HG03196 (cell line): ENCODE measurements at regions not wholly inside any gene's neighbourhood (a gene's known extent, or its start where the extent isn't known, plus 50 kb on each side); places are given as distances from the start of the nearest gene placed in this dataset.

Source experiments
- ATAC-seq: cut with Tn5 transposase; IDR thresholded peaks from one replicate; pipeline ENCODE4 v1.9.1; 2021; ENCODE audit not compliant: unreplicated experiment

DNA sequence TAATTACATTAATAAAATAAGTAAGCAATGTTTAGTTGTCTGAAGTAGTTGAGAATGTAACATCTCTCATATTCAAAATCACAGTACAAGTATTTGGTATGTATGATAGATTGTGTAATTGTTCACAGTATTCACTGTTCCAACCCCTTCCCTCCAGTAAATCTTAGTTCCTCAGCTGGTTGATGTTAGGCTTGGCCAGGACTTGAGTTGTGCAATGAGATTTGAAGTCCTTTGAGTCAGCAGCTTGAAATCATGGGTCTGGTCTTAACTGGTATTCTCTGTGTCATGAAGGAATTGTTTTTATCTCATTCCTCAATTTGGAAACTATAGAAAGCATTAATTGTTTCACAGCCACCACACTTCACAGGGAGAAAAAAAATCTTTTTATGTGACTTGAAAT lies 477.1 kb downstream of the FSCB start:
- ATAC-seq: no peak

DNA sequence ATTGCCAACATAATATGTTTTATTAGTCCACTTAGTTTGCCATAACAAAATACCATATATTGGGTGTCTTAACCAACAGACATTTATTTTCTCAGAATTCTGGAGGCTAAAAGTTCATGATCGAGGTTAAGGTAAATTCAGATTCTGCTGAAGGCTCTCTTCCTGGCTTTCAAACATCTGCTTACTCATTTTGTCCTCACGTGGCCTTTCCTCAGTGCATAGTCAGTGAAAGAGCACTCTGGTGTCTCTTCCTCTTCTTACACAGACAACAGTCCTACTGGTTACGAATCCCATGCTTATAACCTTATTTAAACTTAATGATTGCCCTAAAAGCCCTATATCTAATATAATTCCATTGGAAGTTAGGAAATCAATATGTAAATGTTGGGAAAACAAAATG lies 479.7 kb downstream of the FSCB start:
- no peak for ATAC-seq

- ATAC-seq: no peak
Measured at GRCh38 chr14:44010595-44010994, 496.5 kb downstream of the FSCB start.

GRCh38 chr14:44010071-44010470 lies 497.0 kb downstream of the FSCB start:
- no peak for ATAC-seq

- ATAC-seq: no peak
Measured at GRCh38 chr14:44009642-44010041, 497.4 kb downstream of the FSCB start.

DNA sequence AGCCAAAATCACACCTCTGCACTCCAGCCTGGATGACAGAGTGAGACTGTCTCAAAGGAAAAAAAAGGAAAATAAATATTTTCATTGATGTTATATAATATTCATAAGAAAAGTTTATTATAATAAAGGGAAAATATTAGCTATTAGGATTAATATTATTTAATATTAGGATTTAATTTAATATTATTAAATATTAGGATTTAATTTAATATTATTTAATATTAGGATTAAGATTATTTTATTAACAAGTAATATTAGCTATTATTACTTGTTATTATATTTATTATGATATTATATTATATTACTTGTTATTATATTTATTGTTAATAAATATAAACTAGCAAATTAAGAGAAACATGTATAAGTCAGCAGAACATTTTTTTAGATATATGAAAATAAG lies 518.1 kb downstream of the FSCB start:
- ATAC-seq: no peak

DNA sequence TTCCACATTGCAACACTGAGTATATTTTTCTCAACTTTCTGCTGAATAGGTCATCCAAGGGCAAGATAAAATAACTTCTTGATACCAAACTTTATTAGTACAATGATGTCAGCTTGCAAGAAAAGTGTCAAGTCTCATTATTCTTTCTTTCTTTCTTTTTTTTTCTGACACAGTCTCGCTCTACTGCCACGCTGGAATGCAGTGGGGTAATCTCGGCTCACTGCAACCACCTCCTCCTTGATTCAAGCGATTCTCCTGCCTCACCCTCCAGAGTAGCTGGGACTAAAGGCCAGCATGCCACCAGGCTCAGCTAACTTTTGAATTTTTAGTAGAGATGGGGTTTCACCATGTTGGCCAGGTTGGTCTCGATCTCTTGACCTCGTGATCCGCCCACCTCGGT lies 523.4 kb downstream of the FSCB start:
- no peak for ATAC-seq

- ATAC-seq: no peak
Measured at GRCh38 chr14:43981135-43981768, 525.8 kb downstream of the FSCB start.

DNA sequence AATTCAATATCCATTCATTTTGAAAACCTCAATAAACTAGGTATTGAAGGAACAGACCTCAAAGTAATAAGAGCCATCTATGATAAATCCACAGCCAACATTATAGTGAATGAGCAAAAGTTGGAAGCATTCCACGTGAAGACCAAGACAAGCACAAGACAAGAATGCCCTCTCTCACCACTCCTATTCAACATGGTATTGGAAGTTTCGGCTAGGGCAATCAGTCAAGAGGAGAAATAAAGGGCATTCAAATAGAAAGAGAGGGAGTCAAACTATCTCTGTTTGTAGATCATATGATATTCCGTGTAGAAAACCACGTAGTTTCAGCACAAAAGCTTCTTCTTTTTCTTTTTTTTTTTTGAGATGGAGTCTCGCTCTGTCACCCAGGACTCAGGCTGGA lies 550.3 kb downstream of the FSCB start:
- no peak for ATAC-seq

GRCh38 chr14:43949400-43949799 lies 557.7 kb downstream of the FSCB start:
- ATAC-seq: no peak

DNA sequence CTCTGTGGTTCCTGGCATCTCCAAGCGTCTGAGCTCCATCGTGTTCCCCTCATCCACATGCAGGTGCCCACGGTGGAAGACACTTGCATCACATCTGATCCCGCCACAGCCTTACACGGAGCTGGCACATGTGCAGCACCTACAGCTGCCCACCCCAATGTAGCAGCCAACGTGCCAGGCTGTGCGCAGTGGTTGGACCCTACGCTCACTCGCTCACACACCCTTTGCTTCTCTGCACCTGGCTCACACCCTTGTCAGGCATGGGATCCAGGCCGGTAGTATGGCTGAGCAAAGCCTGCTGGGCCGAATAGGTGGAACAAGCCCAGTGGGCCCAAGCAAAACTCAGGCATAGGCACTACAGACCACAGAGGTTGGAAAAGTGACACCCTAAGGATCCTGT lies 567.2 kb downstream of the FSCB start:
- no peak for ATAC-seq

DNA sequence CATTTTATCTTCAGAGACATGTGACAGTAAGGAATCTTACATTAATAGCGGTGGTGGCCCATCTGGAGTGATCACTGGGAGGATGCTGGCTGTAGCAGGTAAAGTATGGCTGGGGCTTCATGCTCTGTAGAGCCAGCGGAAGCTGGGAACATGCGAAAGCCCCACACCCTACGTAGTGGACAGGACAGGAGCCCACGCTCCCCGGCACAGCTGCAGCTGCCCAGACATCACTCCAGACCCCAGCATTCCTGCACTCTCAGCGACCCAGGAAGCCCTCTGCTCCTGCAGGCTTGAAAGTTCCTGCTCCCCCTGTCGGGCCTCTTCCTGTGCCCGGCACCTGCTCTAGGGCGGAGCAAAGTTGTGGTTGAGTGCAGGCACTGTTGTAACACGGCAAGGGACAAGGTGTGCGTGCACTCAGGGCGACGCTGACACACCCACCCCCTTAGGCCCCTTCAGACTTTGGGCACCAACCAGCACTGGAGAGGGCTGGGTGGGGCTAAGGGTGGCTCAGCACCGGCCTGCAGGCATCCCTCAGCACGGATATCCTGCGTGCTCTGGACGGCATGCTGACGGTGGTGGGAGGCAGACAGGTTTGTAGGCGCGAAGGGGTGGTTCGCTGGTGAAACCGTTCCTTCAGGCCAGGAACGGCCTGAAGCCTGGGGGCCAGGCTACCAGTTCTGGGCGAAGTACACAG lies 568.3 kb downstream of the FSCB start:
- ATAC-seq: no peak

DNA sequence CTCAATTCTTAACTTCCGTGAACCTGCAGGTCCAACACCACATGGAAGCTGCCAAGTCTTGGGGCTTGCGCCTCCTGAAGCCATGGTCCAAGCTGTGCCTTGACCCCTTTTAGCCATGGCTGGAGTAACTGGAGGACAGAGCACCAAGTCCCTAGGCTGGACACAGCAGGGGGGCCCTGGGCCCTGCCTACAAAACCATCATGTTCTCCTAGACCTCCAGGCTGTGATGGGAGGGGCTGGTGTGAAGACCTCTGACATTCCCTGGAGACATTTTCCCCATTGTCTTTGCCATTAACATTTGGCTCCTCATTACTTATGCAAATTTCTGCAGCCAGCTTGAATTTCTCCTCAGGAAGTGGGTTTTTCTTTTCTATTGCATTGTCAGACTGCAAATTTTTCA lies 570.1 kb downstream of the FSCB start:
- ATAC-seq: no peak

DNA sequence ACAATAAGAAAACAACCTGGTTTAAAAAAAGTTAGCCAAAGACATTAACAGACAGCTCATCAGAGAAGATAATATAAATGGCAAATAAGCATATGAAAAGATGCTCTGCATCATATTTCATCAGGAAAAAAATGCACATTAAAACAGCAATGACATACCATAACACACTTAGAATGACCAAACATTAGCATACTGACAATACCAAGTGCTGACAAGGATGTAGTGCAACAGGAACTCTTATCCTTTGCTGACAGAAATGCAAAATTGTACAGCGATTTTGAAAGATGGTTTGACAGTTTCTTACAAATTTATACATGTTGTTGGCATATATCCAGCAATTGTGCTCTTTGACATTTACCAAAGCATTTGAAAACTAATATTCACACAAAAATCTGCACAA lies 573.0 kb downstream of the FSCB start:
- no peak for ATAC-seq

GRCh38 chr14:43914041-43914693 lies 592.9 kb downstream of the FSCB start:
- no peak for ATAC-seq

GRCh38 chr14:43903209-43903608 lies 603.9 kb downstream of the FSCB start:
- ATAC-seq: no peak

- ATAC-seq: no peak
Measured at GRCh38 chr14:43901911-43902673, 605.0 kb downstream of the FSCB start.

- no peak for ATAC-seq
Measured at GRCh38 chr14:43900173-43900655, 606.9 kb downstream of the FSCB start.

GRCh38 chr14:43898687-43899086 lies 608.4 kb downstream of the FSCB start:
- no peak for ATAC-seq

GRCh38 chr14:43896044-43896443 lies 611.0 kb downstream of the FSCB start:
- ATAC-seq: no peak

- ATAC-seq: peak; percentile 55
Measured at GRCh38 chr14:43894534-43894933, 612.5 kb downstream of the FSCB start.

- no peak for ATAC-seq
Measured at GRCh38 chr14:43887523-43887922, 619.6 kb downstream of the FSCB start.
